ENCODE measurements at regions not wholly inside any gene's neighbourhood (a gene's known extent, or its start where the extent isn't known, plus 50 kb on each side); places are given as distances from the start of the nearest gene placed in this dataset.

- TF ChIP-seq POLR2A (IDR thresholded peaks at IDR 0.05) (no peak), CTCF (IDR thresholded peaks at IDR 0.05) (no peak)
Observed at GRCh38 chr17:33753452-33753851, 460.4 kb upstream of the ASIC2 start.
